Stomach smooth muscle (tissue), 2 donors: ENCODE measurements at regions not wholly inside any gene's neighbourhood (a gene's known extent, or its start where the extent isn't known, plus 50 kb on each side); places are given as distances from the start of the nearest gene placed in this dataset.

Experiments
- H3K27ac ChIP-seq: one replicate; pipeline ENCODE4 v1.7.0; 2013; ENCODE audit warnings: mild to moderate bottlenecking, low read length, inconsistent platforms
- H3K27me3 ChIP-seq, 2 donors: one replicate each; pipeline ENCODE4 v1.7.0; 2013; ENCODE audit warnings: low read length in 2 of 2; ENCODE audit not compliant: insufficient read depth in 2 of 2, control insufficient read depth in 1 of 2
- H3K36me3 ChIP-seq, 2 donors: one replicate each; pipeline ENCODE4 v1.7.0; 2013; ENCODE audit warnings: low read length in 2 of 2; ENCODE audit not compliant: control insufficient read depth in 2 of 2, insufficient read depth in 2 of 2
- H3K4me1 ChIP-seq: one replicate; pipeline ENCODE4 v1.7.0; 2013; ENCODE audit warnings: low read length; ENCODE audit not compliant: control insufficient read depth, insufficient read depth
- H3K4me3 ChIP-seq, 2 donors: one replicate each; pipeline ENCODE4 v1.7.0; 2013; ENCODE audit warnings: low read length in 2 of 2
- H3K9ac ChIP-seq, 2 donors: one replicate each; pipeline ENCODE4 v1.7.0; 2013; ENCODE audit warnings: low read length in 2 of 2, mild to moderate bottlenecking in 1 of 2
- H3K9me3 ChIP-seq, 2 donors: one replicate each; pipeline ENCODE4 v1.7.0; 2013; ENCODE audit warnings: low read length in 2 of 2; ENCODE audit not compliant: control insufficient read depth in 2 of 2
- donor health status: healthy.
- donor health status: Pancreatic carcinoma.

DNA sequence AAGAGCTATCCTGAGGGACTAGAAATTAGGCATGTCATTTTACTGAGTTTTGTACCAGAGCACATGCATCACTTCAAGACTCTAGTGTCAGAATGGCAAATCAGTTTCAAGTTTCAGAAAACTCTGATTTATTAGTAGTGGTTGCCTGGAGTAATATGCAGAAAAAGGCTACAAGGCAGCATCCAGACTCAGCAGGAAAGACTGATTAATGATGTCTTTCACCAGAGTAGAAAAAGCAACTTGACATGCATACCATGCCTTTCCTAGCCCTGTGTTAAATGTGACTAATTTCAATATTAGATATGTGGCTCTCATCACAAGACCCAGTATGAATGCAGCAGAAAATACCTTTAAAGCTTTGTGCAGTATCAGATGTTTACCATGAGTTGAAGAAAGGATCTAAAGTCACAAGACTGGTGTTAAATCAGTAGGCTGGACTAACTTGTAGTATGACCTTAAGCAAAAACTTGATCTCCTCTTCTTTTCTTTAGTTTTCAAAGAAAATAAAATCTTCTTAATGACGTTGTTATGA is 1251.2 kb upstream of the C9orf72 start:
- no peak overlapping the region for H3K9ac ChIP-seq
- H3K4me3 ChIP-seq: no peak overlapping the region
- no peaks in the 10 kb centered on the region for H3K9me3 ChIP-seq
- H3K27ac ChIP-seq: no peak overlapping the region
- no peaks in the 10 kb centered on the region for H3K4me1 ChIP-seq
- no peaks in the 10 kb centered on the region for H3K27me3 ChIP-seq
- no peaks in the 10 kb centered on the region for H3K36me3 ChIP-seq

DNA sequence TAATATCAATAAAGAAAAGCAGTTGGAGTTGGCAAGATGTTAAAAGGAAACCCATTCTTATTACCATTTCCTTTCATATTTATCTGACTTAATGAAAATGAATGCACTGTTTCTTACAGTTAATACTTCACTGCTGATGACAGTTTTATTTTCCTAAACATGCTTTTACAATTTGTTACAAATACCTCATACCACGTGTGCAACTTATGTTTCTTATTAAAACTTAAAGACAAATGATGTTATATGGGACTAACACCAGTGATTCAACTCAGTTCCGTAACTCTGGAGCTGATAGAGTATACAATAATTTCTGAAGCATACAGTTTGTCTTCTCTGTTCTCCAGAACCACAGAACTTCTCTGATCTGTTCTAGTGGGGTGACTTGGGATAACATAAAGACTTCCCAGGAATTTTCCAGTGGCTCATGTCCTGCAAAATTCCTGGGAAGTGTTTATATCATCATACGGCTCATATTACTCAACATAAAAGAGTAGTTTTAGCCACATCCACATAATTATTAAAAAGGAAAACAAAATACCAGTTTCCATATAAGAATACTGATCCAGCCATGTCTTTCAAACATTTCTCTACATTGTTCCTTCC is 1259.0 kb upstream of the C9orf72 start:
- Histone ChIP-seq H3K27me3 (no peaks in the 10 kb centered on the region), H3K27ac (no peak overlapping the region), H3K9ac (no peak overlapping the region), H3K36me3 (no peaks in the 10 kb centered on the region), H3K9me3 (no peaks in the 10 kb centered on the region), H3K4me1 (no peaks in the 10 kb centered on the region), H3K4me3 (no peak overlapping the region)

DNA sequence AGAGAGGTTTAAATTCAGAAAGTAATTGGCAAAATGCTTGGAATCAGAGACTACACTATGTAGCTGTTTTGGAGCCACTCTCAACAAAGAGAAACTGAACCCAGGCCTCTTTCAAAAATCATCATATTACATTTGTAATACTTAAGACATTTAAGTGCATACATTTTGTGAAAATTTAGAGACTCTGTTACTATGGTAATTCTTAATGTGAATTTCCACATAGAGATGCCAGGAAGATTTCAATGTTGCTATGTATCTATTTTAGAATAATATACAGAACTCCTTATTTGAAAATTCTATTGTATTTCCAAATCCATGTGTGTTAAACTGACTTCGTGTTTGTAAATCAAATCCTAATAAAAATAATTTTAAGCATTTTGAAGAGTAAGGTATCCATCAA is 1260.9 kb upstream of the C9orf72 start:
- Histone ChIP-seq H3K9ac (no peak overlapping the region), H3K27ac (no peak overlapping the region), H3K36me3 (no peaks in the 10 kb centered on the region), H3K27me3 (no peaks in the 10 kb centered on the region), H3K9me3 (no peaks in the 10 kb centered on the region), H3K4me1 (no peaks in the 10 kb centered on the region), H3K4me3 (no peak overlapping the region)

DNA sequence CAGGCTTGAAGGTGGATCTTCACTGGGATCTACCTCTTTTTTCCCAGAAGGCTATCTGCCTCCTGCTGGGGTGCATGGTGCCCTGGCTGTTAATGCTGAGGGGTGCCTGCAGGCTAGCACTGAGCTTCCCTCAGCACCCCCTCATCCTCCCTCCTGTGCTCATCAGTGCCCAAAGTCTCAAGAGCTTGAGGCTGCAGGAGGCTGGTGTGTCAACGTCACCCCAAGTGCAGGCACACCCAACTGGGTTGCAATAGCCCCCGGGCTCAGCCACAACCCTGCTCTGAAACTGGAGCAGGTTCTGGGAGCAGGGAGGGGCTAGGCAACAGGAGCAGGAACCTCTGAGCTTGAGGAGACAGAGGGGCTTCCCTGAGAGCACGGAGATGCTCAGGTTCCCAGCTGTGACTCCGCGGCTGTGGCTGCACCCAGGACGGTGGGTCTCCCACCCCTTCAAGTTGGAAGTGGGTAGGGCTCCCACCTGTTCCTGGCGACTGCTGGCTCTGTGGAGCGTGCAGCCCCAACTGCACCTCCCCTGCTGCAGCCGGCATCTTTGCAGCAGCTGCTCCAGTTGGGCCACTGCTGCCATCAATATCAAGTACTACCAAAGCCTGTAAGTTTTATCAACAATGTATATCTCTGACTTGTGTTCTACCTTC is 1266.6 kb upstream of the C9orf72 start:
- no peak overlapping the region for H3K4me3 ChIP-seq
- H3K27ac ChIP-seq: no peak overlapping the region
- H3K27me3 ChIP-seq: no peaks in the 10 kb centered on the region
- H3K9ac ChIP-seq: no peak overlapping the region
- H3K9me3 ChIP-seq: no peaks in the 10 kb centered on the region
- no peaks in the 10 kb centered on the region for H3K4me1 ChIP-seq
- no peaks in the 10 kb centered on the region for H3K36me3 ChIP-seq

DNA sequence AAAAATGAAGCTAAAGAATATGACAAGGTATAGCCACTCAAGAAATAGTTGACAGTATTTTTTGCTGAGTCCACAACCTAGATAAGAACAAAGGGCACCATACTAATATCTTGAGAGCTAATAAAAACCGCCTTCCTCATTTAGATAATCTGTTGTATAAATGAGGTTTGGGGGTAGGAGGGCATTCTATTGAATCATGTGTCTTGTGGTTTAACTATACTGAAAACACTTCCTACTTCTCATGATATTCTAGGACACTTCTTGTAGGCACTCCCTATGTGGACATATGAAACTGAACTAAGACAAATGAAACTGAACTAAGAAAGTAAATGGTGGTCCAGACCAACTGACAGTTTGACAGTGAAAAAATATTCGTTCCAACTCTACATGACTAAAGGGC is 1268.5 kb upstream of the C9orf72 start:
- Histone ChIP-seq H3K4me1 (no peaks in the 10 kb centered on the region), H3K27me3 (no peaks in the 10 kb centered on the region), H3K27ac (no peak overlapping the region), H3K36me3 (no peaks in the 10 kb centered on the region), H3K9ac (no peak overlapping the region), H3K4me3 (no peak overlapping the region), H3K9me3 (no peaks in the 10 kb centered on the region)

DNA sequence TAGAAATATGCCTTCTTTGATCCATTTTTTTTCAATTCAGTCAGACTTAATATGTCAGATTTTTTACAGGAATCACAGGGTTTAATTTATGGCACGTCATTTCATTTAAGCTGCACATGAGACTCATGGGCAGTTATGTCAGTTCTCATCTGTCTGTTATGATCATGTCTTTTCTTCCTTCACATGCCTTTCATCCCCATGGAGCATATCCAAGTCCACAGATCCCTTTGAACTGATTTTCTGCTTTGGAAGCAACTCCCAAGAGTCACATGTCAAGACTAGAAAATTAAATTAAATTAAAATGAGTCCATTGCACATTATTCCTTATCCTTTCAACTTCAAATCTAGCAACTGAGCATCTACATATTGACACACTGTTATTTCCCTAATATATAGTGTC is 1274.0 kb upstream of the C9orf72 start:
- H3K27me3 ChIP-seq: no peaks in the 10 kb centered on the region
- H3K27ac ChIP-seq: no peak overlapping the region
- H3K9me3 ChIP-seq: no peaks in the 10 kb centered on the region
- H3K4me1 ChIP-seq: no peaks in the 10 kb centered on the region
- H3K4me3 ChIP-seq: no peak overlapping the region
- H3K9ac ChIP-seq: no peak overlapping the region
- H3K36me3 ChIP-seq: no peaks in the 10 kb centered on the region

DNA sequence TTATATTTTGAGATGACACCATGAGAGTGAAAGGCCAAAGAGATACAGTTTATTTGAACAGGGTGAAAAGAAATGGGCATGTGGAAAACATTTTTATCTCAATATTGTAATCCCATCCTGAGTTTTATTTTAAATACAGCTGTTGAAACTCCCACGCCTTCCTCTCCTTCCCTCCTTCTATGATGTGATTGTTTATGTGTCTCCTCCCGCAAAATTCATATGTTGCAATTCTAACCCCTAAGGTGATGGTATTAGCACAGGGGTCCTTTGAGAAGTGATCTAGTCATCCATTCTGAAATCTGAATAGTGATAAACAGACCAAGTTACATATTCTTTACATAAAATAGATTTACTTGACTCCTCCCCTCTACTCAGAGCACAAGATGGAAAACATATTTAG is 1275.4 kb upstream of the C9orf72 start:
- H3K27ac ChIP-seq: no peak overlapping the region
- H3K9me3 ChIP-seq: no peaks in the 10 kb centered on the region
- no peaks in the 10 kb centered on the region for H3K27me3 ChIP-seq
- H3K4me1 ChIP-seq: no peaks in the 10 kb centered on the region
- no peak overlapping the region for H3K4me3 ChIP-seq
- H3K9ac ChIP-seq: no peak overlapping the region
- H3K36me3 ChIP-seq: no peaks in the 10 kb centered on the region

DNA sequence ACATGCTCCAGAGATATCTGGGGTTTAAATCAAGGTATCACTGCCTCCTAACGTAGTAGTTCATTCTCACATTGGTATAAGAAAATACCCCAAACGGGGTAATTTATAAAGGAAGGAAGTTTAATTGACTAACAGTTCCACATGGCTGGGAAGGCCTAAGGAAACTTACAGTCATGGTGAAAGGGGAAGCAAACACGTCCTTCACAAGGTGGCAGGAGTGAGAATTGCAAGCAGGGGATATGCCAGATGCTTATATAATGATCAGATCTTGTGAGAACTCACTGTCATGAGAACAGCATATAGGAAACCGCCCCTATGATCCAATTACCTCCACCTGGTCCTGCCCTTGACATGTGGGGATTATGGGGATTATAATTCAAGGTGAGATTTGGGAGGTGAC is 1280.2 kb upstream of the C9orf72 start:
- H3K27me3 ChIP-seq: no peaks in the 10 kb centered on the region
- no peaks in the 10 kb centered on the region for H3K36me3 ChIP-seq
- H3K4me3 ChIP-seq: no peak overlapping the region

DNA sequence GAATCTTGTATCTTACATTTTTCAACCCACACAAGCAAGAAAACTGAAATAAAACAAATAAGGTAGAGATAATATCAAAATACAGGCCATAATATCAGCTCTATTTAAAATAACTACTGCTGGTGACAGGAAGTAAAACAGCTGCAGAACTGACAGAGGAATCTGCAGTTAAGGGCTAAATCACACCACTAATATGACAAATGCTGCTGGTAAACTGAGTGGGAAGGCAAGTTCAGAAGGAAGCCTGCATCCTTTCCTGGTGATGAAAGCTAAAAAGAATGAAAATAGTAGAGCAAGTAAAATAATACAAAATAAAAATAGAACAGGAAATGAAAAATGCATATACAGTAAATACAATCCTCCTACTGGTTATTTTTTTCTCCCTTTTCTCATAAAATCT is 1293.7 kb upstream of the C9orf72 start:
- Histone ChIP-seq H3K4me1 (no peaks in the 10 kb centered on the region), H3K36me3 (no peaks in the 10 kb centered on the region), H3K4me3 (no peak overlapping the region), H3K9ac (no peak overlapping the region), H3K27ac (no peak overlapping the region), H3K27me3 (no peaks in the 10 kb centered on the region), H3K9me3 (no peaks in the 10 kb centered on the region)

More for the DNA sequence above, 1280.2 kb upstream of the C9orf72 start:
- Histone ChIP-seq H3K9me3 (no peaks in the 10 kb centered on the region), H3K4me1 (no peaks in the 10 kb centered on the region), H3K27ac (no peak overlapping the region), H3K9ac (no peak overlapping the region)

DNA sequence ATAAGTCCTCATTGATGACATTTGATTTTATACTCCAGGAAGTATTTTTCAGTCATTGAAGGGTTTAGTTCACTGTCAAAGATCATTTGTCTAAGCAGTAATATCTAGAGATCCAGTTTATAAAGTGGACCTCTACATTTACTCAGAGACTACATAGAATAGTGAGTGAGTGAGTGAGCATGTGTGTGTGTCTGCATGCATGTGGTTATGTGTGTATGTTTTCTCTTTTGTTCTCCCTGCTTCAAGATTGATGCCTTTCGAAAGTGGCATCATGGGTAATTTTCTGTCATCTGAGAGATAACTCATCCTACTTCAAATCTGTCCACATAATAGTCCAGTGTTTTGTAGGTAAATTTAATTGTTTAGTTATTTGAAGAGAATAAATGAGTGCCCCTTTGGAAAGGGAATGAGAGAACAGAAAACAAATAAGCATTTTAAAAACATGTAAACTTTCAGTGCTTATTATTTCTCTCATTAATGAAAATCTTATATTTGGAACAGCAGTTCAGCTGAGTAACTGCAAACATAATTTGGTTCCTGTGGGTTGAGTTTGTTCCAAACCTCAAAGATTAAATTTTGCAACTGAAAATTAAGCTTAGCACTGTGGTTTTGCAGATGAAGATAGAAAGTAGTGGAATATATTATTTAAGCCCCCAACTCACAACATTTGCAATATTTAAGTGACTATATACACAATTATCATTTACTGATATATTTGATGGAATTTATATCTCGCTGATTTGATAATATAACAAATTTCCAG is 1295.1 kb upstream of the C9orf72 start:
- H3K4me3 ChIP-seq: no peak overlapping the region
- no peaks in the 10 kb centered on the region for H3K27me3 ChIP-seq

DNA sequence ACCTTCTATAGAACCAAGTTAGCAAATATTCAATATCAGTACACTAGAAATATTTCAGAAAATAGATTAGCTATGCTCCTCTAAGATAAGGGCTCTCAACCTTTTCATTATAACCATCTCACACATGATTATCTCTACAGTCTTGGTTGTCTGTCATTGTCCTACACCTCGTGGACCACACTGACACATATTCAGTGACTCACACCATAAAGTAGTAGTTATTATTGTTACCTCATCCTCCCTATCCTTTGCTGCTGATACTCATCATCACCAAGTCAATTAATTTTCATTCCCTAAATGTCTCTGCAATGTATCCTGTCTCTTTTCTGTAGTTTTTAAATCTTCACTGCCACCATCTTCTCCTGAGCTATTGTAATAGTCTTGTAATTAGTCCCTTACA is 1309.2 kb upstream of the C9orf72 start:
- H3K27ac ChIP-seq: no peak overlapping the region
- H3K4me3 ChIP-seq: no peak overlapping the region
- H3K27me3 ChIP-seq: no peaks in the 10 kb centered on the region
- H3K9me3 ChIP-seq: no peaks in the 10 kb centered on the region
- no peaks in the 10 kb centered on the region for H3K36me3 ChIP-seq
- H3K9ac ChIP-seq: no peak overlapping the region
- H3K4me1 ChIP-seq: no peaks in the 10 kb centered on the region

More for the DNA sequence above, 1295.1 kb upstream of the C9orf72 start:
- Histone ChIP-seq H3K9me3 (no peaks in the 10 kb centered on the region), H3K9ac (no peak overlapping the region), H3K4me1 (no peaks in the 10 kb centered on the region), H3K36me3 (no peaks in the 10 kb centered on the region), H3K27ac (no peak overlapping the region)
